Stimulated activated naive CD8-positive, alpha-beta T cell treated with anti-CD3 and anti-CD28 coated beads, Interleukin-15, amount 100 ng/mL, for 72 hours (primary cell): ENCODE measurements at regions not wholly inside any gene's neighbourhood (a gene's known extent, or its start where the extent isn't known, plus 50 kb on each side); places are given as distances from the start of the nearest gene placed in this dataset.

Experiments
- ATAC-seq: fragments of 150-1000 bp; cut with Tn5 transposase; 2 replicates; pipeline ENCODE4 v1.10.0; 2021; ENCODE audit warnings: mild to moderate bottlenecking, moderate library complexity
- DNase-seq, 2 donors: peaks; one replicate each; pipeline ENCODE4 v3.0.0; 2021 to 2022
- H3K27ac Mint-ChIP-seq, 2 donors: one replicate each; pipeline ENCODE4 v1.8.0; 2022; ENCODE audit warnings: mild to moderate bottlenecking in 2 of 2, mixed read lengths in 2 of 2, moderate library complexity in 2 of 2
- H3K27me3 Mint-ChIP-seq: one replicate; pipeline ENCODE4 v1.8.0; 2022; ENCODE audit warnings: mixed read lengths
- H3K4me1 Mint-ChIP-seq: one replicate; pipeline ENCODE4 v1.8.0; 2022; ENCODE audit warnings: mild to moderate bottlenecking, mixed read lengths
- H3K4me3 Mint-ChIP-seq, 2 donors: one replicate each; pipeline ENCODE4 v1.8.0; 2022; ENCODE audit warnings: mild to moderate bottlenecking in 2 of 2, mixed read lengths in 2 of 2, moderate library complexity in 1 of 2
- H3K9me3 Mint-ChIP-seq, 2 donors: one replicate each; pipeline ENCODE4 v1.8.0; 2022; ENCODE audit warnings: mixed read lengths in 2 of 2

DNA sequence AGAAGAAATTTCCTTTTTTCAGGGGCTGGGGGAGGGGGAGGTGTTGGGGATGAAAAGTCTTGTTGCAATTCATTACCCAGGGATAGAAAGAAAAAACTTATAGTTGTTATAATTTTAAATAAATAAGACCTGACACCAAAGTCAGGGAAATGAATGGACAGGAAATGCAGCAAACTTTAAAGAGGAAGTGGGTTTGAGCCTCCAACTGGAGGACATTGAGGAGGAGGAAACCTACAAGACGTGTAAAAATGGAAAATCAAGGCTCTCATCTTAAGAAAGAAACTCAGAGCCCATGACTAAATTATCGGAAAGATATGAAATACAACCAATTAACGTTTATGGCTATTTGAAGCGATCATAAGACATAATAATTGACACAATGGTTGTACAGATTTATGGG is 54.4 kb downstream of the NIBAN1 start:
- Mint-ChIP-seq H3K27me3 (peaks cover 40% of the 10 kb centered on the region), H3K4me1 (no peaks in the 10 kb centered on the region), H3K4me3 (no peak overlapping the region), H3K9me3 (peaks cover 1 to 4% of the 10 kb centered on the region in 2 donors), H3K27ac (no peak overlapping the region)
- ATAC-seq (no peak), DNase-seq (no peak)

DNA sequence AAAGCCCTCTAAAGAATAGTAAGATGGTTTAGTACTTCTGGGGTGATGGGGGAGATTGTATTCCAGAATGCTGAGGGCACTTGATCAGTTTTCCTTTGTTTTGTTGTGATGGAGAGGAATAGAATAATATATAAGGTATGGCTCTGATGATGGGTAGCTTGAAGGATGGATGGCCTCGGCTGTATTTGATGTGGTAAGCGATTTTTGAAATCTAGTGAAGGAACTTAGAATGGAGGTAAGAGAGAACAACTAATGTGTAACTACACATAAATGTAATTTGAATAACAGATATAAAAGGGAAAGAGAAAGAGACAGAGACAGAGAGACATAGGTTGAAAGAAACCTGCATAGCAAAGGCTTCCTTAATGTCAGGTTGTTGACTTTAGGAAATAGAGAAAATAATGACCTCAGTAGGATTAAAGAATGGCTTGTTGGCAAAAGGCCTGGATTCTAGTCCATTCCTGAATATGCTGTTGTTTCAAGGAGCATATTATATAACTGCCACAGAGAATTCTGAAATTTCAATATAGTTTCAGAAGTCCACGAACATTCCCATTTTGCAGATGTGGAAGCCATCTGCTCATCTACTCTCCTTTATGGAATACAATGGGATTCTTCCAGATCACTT is 58.7 kb downstream of the NIBAN1 start:
- Mint-ChIP-seq H3K9me3 (no peaks in the 10 kb centered on the region), H3K4me3 (no peak overlapping the region), H3K27ac (no peak overlapping the region), H3K27me3 (peaks cover 22% of the 10 kb centered on the region), H3K4me1 (no peaks in the 10 kb centered on the region)
- ATAC-seq, result no peak
- no peak for DNase-seq

DNA sequence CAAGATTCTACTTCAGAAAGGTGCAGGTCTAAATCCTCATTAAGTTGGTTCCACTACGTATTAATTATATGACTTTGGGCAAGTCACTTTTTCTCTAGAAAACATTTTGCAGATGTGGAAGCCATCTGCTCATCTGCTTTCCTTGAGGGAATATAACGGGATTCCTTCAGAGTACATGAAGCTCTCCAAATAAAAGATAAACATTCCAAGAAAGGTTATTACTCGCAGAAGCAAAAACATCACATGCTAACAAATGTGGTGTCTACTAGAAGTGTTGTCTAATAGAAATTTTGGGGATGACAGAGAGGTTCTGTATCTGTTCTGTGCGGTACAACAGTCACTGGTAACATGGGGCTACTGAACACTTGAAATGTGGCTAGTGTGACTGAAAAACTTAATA is 60.2 kb downstream of the NIBAN1 start:
- H3K4me3 Mint-ChIP-seq, result no peak overlapping the region
- H3K27me3 Mint-ChIP-seq, result peaks cover 22% of the 10 kb centered on the region
- no peak for ATAC-seq
- no peaks in the 10 kb centered on the region for H3K9me3 Mint-ChIP-seq
- no peak for DNase-seq
- H3K27ac Mint-ChIP-seq, result no peak overlapping the region
- no peaks in the 10 kb centered on the region for H3K4me1 Mint-ChIP-seq

DNA sequence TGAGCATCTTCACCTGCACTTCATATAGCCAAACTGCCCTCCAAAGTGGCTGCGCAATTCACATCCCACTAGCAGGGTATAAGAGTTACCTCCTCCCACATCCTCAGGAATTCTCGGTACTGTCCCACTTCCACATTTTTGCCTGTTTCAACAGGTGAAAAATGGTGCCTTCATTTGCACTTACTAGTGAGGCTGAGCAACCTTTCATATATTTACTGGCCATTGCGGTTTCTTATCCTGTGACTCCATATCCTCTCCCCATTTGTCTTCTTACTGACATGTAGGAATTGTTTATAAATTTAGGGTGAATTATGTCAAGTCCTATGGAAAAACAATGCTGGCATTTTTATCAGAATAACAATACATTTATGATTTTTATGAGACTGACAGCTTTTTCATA is 61.9 kb downstream of the NIBAN1 start:
- Mint-ChIP-seq H3K27me3 (peaks cover 7% of the 10 kb centered on the region), H3K4me3 (no peak overlapping the region), H3K27ac (no peak overlapping the region), H3K9me3 (no peaks in the 10 kb centered on the region), H3K4me1 (no peaks in the 10 kb centered on the region)
- DNase-seq (no peak), ATAC-seq (no peak)

GRCh38 chr1:184911830-184912229 is 62.5 kb downstream of the NIBAN1 start:
- Mint-ChIP-seq H3K27ac (no peak overlapping the region), H3K4me1 (no peaks in the 10 kb centered on the region), H3K9me3 (no peaks in the 10 kb centered on the region), H3K4me3 (no peak overlapping the region), H3K27me3 (peaks cover 3% of the 10 kb centered on the region)
- DNase-seq, result no peak
- no peak for ATAC-seq

GRCh38 chr1:184911103-184911745 is 63.1 kb downstream of the NIBAN1 start:
- no peaks in the 10 kb centered on the region for H3K4me1 Mint-ChIP-seq
- no peaks in the 10 kb centered on the region for H3K9me3 Mint-ChIP-seq
- H3K27me3 Mint-ChIP-seq, result no peaks in the 10 kb centered on the region
- no peak for DNase-seq
- no peak for ATAC-seq
- H3K27ac Mint-ChIP-seq, result no peak overlapping the region
- H3K4me3 Mint-ChIP-seq, result no peak overlapping the region

- Mint-ChIP-seq H3K27ac (no peak overlapping the region), H3K9me3 (no peaks in the 10 kb centered on the region), H3K27me3 (no peaks in the 10 kb centered on the region), H3K4me3 (no peak overlapping the region), H3K4me1 (peaks cover under 1% of the 10 kb centered on the region)
- DNase-seq (no peak), ATAC-seq (no peak)
Observed at GRCh38 chr1:184910691-184911091, 63.6 kb downstream of the NIBAN1 start.

GRCh38 chr1:184910005-184910404 is 64.3 kb downstream of the NIBAN1 start:
- no peak for ATAC-seq
- no peaks in the 10 kb centered on the region for H3K27me3 Mint-ChIP-seq
- DNase-seq, result no peak
- peaks cover 0 to under 1% of the 10 kb centered on the region in 2 donors for H3K9me3 Mint-ChIP-seq
- peaks cover 8% of the 10 kb centered on the region for H3K4me1 Mint-ChIP-seq
- no peak overlapping the region for H3K4me3 Mint-ChIP-seq
- H3K27ac Mint-ChIP-seq, result no peak overlapping the region

DNA sequence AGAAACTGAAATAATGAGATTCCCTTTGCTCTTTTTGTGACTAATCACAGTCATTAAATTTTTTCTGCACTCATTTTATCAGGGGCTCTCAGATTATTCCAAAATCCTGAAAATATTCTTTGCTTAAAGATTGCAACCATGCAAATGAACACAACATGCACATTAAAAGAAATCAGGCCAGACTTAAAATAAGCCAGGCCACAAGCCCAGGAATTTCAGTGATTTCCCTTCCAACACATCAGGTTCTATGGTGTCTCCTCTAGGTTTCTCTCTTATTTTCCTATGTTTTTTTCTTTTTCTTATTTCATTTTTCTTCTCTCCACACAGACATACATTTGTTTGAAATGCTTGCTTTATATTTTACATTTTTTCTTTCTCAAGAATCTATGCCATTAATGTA is 65.3 kb downstream of the NIBAN1 start:
- ATAC-seq, result no peak
- no peak overlapping the region for H3K4me3 Mint-ChIP-seq

GRCh38 chr1:184908506-184908905 is 65.8 kb downstream of the NIBAN1 start:
- ATAC-seq (no peak), DNase-seq (no peak)
- Mint-ChIP-seq H3K9me3 (peaks cover 0 to 7% of the 10 kb centered on the region in 2 donors), H3K4me1 (peaks cover 12% of the 10 kb centered on the region), H3K4me3 (no peak overlapping the region), H3K27me3 (peaks cover 3% of the 10 kb centered on the region), H3K27ac (no peak overlapping the region)

More for the DNA sequence above, 65.3 kb downstream of the NIBAN1 start:
- no peaks in the 10 kb centered on the region for H3K27me3 Mint-ChIP-seq
- DNase-seq, result no peak
- peaks cover 0 to 7% of the 10 kb centered on the region in 2 donors for H3K9me3 Mint-ChIP-seq
- peaks cover 12% of the 10 kb centered on the region for H3K4me1 Mint-ChIP-seq
- no peak overlapping the region for H3K27ac Mint-ChIP-seq

GRCh38 chr1:184907500-184907899 is 66.8 kb downstream of the NIBAN1 start:
- no peak overlapping the region for H3K27ac Mint-ChIP-seq
- H3K27me3 Mint-ChIP-seq, result peaks cover 7% of the 10 kb centered on the region
- no peak for ATAC-seq
- peaks cover 0 to 7% of the 10 kb centered on the region in 2 donors for H3K9me3 Mint-ChIP-seq
- H3K4me3 Mint-ChIP-seq, result no peak overlapping the region
- peaks cover 12% of the 10 kb centered on the region for H3K4me1 Mint-ChIP-seq
- DNase-seq, result no peak

GRCh38 chr1:184906761-184907160 is 67.5 kb downstream of the NIBAN1 start:
- peaks cover 12% of the 10 kb centered on the region for H3K4me1 Mint-ChIP-seq
- H3K9me3 Mint-ChIP-seq, result peaks cover 0 to 7% of the 10 kb centered on the region in 2 donors
- DNase-seq, result no peak
- no peak for ATAC-seq
- no peak overlapping the region for H3K4me3 Mint-ChIP-seq
- peaks cover 7% of the 10 kb centered on the region for H3K27me3 Mint-ChIP-seq
- H3K27ac Mint-ChIP-seq, result no peak overlapping the region

DNA sequence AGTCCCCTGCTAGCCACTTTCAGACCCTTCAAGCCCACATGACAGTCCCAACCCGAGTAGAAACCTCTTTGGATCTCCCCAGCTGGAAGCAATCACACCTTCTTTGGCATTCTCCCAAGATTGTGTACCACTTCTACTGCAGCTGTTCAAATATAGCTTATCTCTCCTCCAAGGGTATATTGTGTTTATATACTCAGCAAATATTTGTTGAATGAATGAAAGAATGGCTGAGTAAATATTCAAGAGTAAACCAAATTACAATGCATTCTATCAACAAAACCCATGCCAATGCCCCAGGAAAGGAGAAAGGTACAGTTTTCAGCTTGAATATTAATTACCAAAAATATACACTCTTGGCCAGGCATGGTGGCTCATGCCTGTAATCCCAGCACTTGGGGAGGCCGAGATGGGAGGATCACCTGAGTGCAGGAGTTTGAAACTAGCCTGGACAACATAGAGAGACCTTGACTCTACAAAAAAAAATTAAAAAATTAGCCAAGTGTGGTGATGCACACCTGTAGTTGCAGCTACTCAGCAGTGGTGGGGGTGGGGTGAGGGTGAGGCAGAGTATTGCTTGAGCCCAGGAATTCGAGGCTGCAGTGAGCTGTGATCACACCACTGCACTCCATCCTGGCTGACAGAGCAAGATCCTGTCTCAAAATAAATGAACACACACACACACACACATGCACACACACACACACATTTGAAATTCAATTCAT is 68.5 kb downstream of the NIBAN1 start:
- DNase-seq (no peak), ATAC-seq (no peak)
- peak overlapping the region in 1 of 2 donors; percentile 41 for H3K27ac Mint-ChIP-seq
- H3K4me1 Mint-ChIP-seq, result peaks cover 12% of the 10 kb centered on the region
- H3K27me3 Mint-ChIP-seq, result peaks cover 7% of the 10 kb centered on the region
- H3K9me3 Mint-ChIP-seq, result peaks cover 0 to 7% of the 10 kb centered on the region in 2 donors
- no peak overlapping the region for H3K4me3 Mint-ChIP-seq

GRCh38 chr1:184903111-184903692 is 71.1 kb downstream of the NIBAN1 start:
- Mint-ChIP-seq H3K4me3 (no peak overlapping the region), H3K9me3 (peaks cover 0 to 7% of the 10 kb centered on the region in 2 donors), H3K27ac (no peak overlapping the region), H3K27me3 (peaks cover 7% of the 10 kb centered on the region), H3K4me1 (peaks cover 12% of the 10 kb centered on the region)
- no peak for ATAC-seq
- DNase-seq, result no peak

GRCh38 chr1:184900507-184900906 is 73.8 kb downstream of the NIBAN1 start:
- DNase-seq (no peak), ATAC-seq (no peak)
- no peak overlapping the region for H3K4me3 Mint-ChIP-seq
- no peak overlapping the region for H3K27ac Mint-ChIP-seq
- H3K4me1 Mint-ChIP-seq, result peaks cover 14% of the 10 kb centered on the region
- peaks cover 0 to 13% of the 10 kb centered on the region in 2 donors for H3K9me3 Mint-ChIP-seq
- H3K27me3 Mint-ChIP-seq, result peaks cover 16% of the 10 kb centered on the region

- Mint-ChIP-seq H3K27me3 (peaks cover 9% of the 10 kb centered on the region), H3K4me1 (peaks cover 18% of the 10 kb centered on the region), H3K9me3 (peaks cover 0 to 6% of the 10 kb centered on the region in 2 donors), H3K27ac (no peak overlapping the region), H3K4me3 (no peak overlapping the region)
- DNase-seq (no peak), ATAC-seq (no peak)
Observed at GRCh38 chr1:184896000-184896399, 78.3 kb downstream of the NIBAN1 start.
